ENCODE measurements at regions not wholly inside any gene's neighbourhood (a gene's known extent, or its start where the extent isn't known, plus 50 kb on each side); places are given as distances from the start of the nearest gene placed in this dataset.

GRCh38 chr18:64714086-64714485, 565.2 kb upstream of the LINC00305 start:
- Histone ChIP-seq H3K27me3 (ENCODE audit: control insufficient read depth in 5 of 5, insufficient read depth in 4 of 5, low read length in 5 of 5) (no peaks in the 10 kb centered on the region), H3K9me3 (ENCODE audit: control insufficient read depth in 5 of 5, low read length in 5 of 5) (no peaks in the 10 kb centered on the region), H3K4me3 (ENCODE audit: low read depth in 1 of 5, low read length in 5 of 5) (no peak overlapping the region), H3K36me3 (ENCODE audit: control insufficient read depth in 5 of 5, insufficient read depth in 5 of 5, low read length in 5 of 5) (no peaks in the 10 kb centered on the region), H3K9ac (ENCODE audit: low read length in 5 of 5) (no peak overlapping the region), H3K27ac (ENCODE audit: low read depth, low read length) (no peak overlapping the region), H3K4me1 (ENCODE audit: control insufficient read depth in 5 of 5, insufficient read depth in 5 of 5, low read length in 5 of 5) (peaks cover 0 to 5% (median 0%) of the 10 kb centered on the region in 5 donors)

GRCh38 chr18:64713284-64713683, 564.4 kb upstream of the LINC00305 start:
- Histone ChIP-seq H3K36me3 (ENCODE audit: control insufficient read depth in 5 of 5, insufficient read depth in 5 of 5, low read length in 5 of 5) (no peaks in the 10 kb centered on the region), H3K9ac (ENCODE audit: low read length in 5 of 5) (no peak overlapping the region), H3K4me3 (ENCODE audit: low read depth in 1 of 5, low read length in 5 of 5) (no peak overlapping the region), H3K27me3 (ENCODE audit: control insufficient read depth in 5 of 5, insufficient read depth in 4 of 5, low read length in 5 of 5) (no peaks in the 10 kb centered on the region), H3K27ac (ENCODE audit: low read depth, low read length) (no peak overlapping the region), H3K9me3 (ENCODE audit: control insufficient read depth in 5 of 5, low read length in 5 of 5) (no peaks in the 10 kb centered on the region), H3K4me1 (ENCODE audit: control insufficient read depth in 5 of 5, insufficient read depth in 5 of 5, low read length in 5 of 5) (no peaks in the 10 kb centered on the region)

GRCh38 chr18:64712035-64712434, 563.1 kb upstream of the LINC00305 start:
- Histone ChIP-seq H3K27me3 (ENCODE audit: control insufficient read depth in 5 of 5, insufficient read depth in 4 of 5, low read length in 5 of 5) (no peaks in the 10 kb centered on the region), H3K9me3 (ENCODE audit: control insufficient read depth in 5 of 5, low read length in 5 of 5) (no peaks in the 10 kb centered on the region)

GRCh38 chr18:64710105-64710861, 561.4 kb upstream of the LINC00305 start:
- no peaks in the 10 kb centered on the region for H3K27me3 ChIP-seq (ENCODE audit: control insufficient read depth in 5 of 5, insufficient read depth in 4 of 5, low read length in 5 of 5)
- H3K27ac ChIP-seq (ENCODE audit: low read depth, low read length) = no peak overlapping the region
- H3K4me1 ChIP-seq (ENCODE audit: control insufficient read depth in 5 of 5, insufficient read depth in 5 of 5, low read length in 5 of 5) = no peaks in the 10 kb centered on the region
- no peaks in the 10 kb centered on the region for H3K36me3 ChIP-seq (ENCODE audit: control insufficient read depth in 5 of 5, insufficient read depth in 5 of 5, low read length in 5 of 5)
- no peaks in the 10 kb centered on the region for H3K9me3 ChIP-seq (ENCODE audit: control insufficient read depth in 5 of 5, low read length in 5 of 5)
- no peak overlapping the region for H3K4me3 ChIP-seq (ENCODE audit: low read depth in 1 of 5, low read length in 5 of 5)
- no peak overlapping the region for H3K9ac ChIP-seq (ENCODE audit: low read length in 5 of 5)

More at GRCh38 chr18:64712035-64712434, 563.1 kb upstream of the LINC00305 start:
- Histone ChIP-seq H3K4me1 (ENCODE audit: control insufficient read depth in 5 of 5, insufficient read depth in 5 of 5, low read length in 5 of 5) (no peaks in the 10 kb centered on the region), H3K27ac (ENCODE audit: low read depth, low read length) (no peak overlapping the region), H3K4me3 (ENCODE audit: low read depth in 1 of 5, low read length in 5 of 5) (no peak overlapping the region), H3K36me3 (ENCODE audit: control insufficient read depth in 5 of 5, insufficient read depth in 5 of 5, low read length in 5 of 5) (no peaks in the 10 kb centered on the region), H3K9ac (ENCODE audit: low read length in 5 of 5) (no peak overlapping the region)

DNA sequence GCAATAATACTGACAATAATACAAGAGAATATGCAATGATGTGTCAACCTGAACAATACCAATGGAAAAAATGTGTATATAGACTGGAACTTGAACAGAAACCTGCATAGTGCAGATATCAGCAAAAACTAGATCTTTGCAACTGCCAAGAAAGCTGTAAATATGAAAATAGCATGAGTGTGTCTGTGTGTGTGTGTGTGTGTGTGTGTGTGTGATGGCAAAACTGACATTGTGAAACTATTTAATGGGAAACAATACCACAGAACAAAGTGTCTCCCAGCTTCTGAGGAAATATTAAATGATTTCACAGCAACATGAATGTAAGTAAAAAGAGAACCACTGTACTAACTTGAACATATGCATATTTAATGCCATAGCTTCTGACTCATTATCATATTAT, 558.2 kb upstream of the LINC00305 start:
- no peaks in the 10 kb centered on the region for H3K4me1 ChIP-seq (ENCODE audit: control insufficient read depth in 5 of 5, insufficient read depth in 5 of 5, low read length in 5 of 5)
- H3K27ac ChIP-seq (ENCODE audit: low read depth, low read length) = no peak overlapping the region
- no peaks in the 10 kb centered on the region for H3K9me3 ChIP-seq (ENCODE audit: control insufficient read depth in 5 of 5, low read length in 5 of 5)
- no peak overlapping the region for H3K4me3 ChIP-seq (ENCODE audit: low read depth in 1 of 5, low read length in 5 of 5)
- no peak overlapping the region for H3K9ac ChIP-seq (ENCODE audit: low read length in 5 of 5)
- H3K27me3 ChIP-seq (ENCODE audit: control insufficient read depth in 5 of 5, insufficient read depth in 4 of 5, low read length in 5 of 5) = no peaks in the 10 kb centered on the region
- H3K36me3 ChIP-seq (ENCODE audit: control insufficient read depth in 5 of 5, insufficient read depth in 5 of 5, low read length in 5 of 5) = no peaks in the 10 kb centered on the region

DNA sequence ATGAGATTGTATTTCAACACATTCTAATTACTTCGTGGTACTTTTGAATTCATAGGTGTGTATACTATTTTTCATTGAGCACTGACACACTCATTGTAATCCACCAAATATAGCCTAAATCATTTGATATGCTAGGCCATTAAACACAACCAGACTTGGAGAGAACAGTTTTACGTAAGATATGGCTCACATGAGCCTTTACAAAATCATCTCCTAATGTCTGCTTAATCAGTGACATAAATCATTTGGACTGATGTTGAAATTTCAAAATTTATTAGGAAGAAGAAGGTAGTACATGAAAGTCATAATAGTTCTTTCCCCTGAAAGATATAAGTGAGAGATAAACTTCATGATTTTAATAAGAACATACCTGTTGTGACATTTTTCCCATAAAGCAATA, 550.2 kb upstream of the LINC00305 start:
- H3K9ac ChIP-seq (ENCODE audit: low read length in 5 of 5) = no peak overlapping the region
- H3K9me3 ChIP-seq (ENCODE audit: control insufficient read depth in 5 of 5, low read length in 5 of 5) = no peaks in the 10 kb centered on the region
- H3K36me3 ChIP-seq (ENCODE audit: control insufficient read depth in 5 of 5, insufficient read depth in 5 of 5, low read length in 5 of 5) = no peaks in the 10 kb centered on the region
- H3K4me1 ChIP-seq (ENCODE audit: control insufficient read depth in 5 of 5, insufficient read depth in 5 of 5, low read length in 5 of 5) = no peaks in the 10 kb centered on the region
- H3K4me3 ChIP-seq (ENCODE audit: low read depth in 1 of 5, low read length in 5 of 5) = no peak overlapping the region
- no peak overlapping the region for H3K27ac ChIP-seq (ENCODE audit: low read depth, low read length)
- H3K27me3 ChIP-seq (ENCODE audit: control insufficient read depth in 5 of 5, insufficient read depth in 4 of 5, low read length in 5 of 5) = no peaks in the 10 kb centered on the region

DNA sequence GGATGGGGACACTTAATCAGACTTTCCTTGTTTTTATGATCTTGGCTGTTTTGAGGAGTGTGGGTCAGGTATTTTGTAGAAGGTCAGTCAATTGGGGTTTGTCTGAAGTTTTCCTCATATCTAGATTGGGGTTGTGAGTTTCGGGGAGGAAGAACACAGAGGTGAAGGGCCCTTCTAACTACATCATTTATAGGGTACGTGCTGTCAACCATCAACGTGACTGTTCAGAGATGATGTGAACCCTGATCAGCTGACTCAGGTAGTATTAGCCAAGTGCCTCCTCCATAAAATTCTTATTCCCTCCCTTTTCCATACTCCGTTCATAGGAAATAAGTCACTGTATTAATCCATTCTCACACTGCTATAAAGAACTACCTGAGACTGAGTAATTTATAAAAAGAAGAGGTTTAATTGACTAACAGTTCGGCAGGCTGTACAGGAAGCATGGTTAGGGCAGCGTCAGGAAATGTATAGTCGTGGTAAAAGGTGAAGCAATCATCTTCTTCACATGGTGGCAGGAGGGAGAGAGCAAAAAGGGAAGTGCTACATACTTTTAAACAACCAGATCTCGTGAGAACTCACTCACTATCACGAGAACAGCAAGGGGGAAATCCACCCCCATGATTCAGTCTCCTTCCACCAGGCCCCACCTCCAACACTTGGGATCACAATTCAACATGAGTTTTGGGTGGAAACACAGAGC, 547.1 kb upstream of the LINC00305 start:
- H3K4me1 ChIP-seq (ENCODE audit: control insufficient read depth in 5 of 5, insufficient read depth in 5 of 5, low read length in 5 of 5) = no peaks in the 10 kb centered on the region

DNA sequence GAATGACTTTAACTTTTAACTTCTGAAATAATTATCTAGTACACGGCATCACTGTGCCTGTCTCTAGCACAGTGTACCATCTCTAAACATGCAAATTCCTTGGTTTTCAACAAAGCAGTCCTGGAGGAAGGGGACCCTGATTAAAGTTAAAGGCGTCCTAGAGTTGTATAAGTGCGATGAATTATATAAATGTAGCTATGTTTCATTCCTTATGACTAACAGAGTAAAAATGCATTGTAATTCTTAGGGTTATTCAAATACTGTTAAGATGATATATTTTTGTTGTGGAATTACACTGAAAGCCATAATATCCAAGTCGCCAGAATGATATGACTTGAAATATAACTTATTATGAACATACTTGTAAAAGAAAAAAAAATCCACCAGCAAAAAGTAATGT, 544.9 kb upstream of the LINC00305 start:
- Histone ChIP-seq H3K27me3 (ENCODE audit: control insufficient read depth in 5 of 5, insufficient read depth in 4 of 5, low read length in 5 of 5) (no peaks in the 10 kb centered on the region), H3K9me3 (ENCODE audit: control insufficient read depth in 5 of 5, low read length in 5 of 5) (no peaks in the 10 kb centered on the region), H3K4me3 (ENCODE audit: low read depth in 1 of 5, low read length in 5 of 5) (no peak overlapping the region), H3K4me1 (ENCODE audit: control insufficient read depth in 5 of 5, insufficient read depth in 5 of 5, low read length in 5 of 5) (no peaks in the 10 kb centered on the region), H3K9ac (ENCODE audit: low read length in 5 of 5) (no peak overlapping the region), H3K27ac (ENCODE audit: low read depth, low read length) (no peak overlapping the region), H3K36me3 (ENCODE audit: control insufficient read depth in 5 of 5, insufficient read depth in 5 of 5, low read length in 5 of 5) (no peaks in the 10 kb centered on the region)

More for the DNA sequence above, 547.1 kb upstream of the LINC00305 start:
- Histone ChIP-seq H3K27me3 (ENCODE audit: control insufficient read depth in 5 of 5, insufficient read depth in 4 of 5, low read length in 5 of 5) (no peaks in the 10 kb centered on the region), H3K9me3 (ENCODE audit: control insufficient read depth in 5 of 5, low read length in 5 of 5) (no peaks in the 10 kb centered on the region), H3K4me3 (ENCODE audit: low read depth in 1 of 5, low read length in 5 of 5) (no peak overlapping the region), H3K9ac (ENCODE audit: low read length in 5 of 5) (no peak overlapping the region), H3K27ac (ENCODE audit: low read depth, low read length) (no peak overlapping the region), H3K36me3 (ENCODE audit: control insufficient read depth in 5 of 5, insufficient read depth in 5 of 5, low read length in 5 of 5) (no peaks in the 10 kb centered on the region)

DNA sequence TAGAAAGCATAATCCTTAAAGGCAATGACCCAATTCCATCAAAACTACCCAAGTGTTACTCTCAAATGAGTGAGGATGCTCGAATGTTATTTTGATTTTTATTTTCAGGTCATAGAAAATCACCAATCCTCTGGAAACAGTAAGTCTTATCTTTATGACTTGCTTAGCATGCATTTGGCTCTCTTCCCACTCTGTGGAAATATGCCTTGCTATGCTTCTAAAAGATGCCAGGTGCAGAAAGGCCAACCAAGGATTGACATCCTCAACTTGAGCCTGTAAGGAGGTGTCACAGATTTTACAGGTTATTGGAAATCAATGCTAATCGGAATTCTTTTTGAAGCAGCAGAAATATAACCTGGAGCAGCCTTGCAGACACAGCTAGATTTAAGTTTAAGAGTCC, 543.9 kb upstream of the LINC00305 start:
- H3K9me3 ChIP-seq (ENCODE audit: control insufficient read depth in 5 of 5, low read length in 5 of 5) = no peaks in the 10 kb centered on the region
- no peak overlapping the region for H3K4me3 ChIP-seq (ENCODE audit: low read depth in 1 of 5, low read length in 5 of 5)
- no peak overlapping the region for H3K9ac ChIP-seq (ENCODE audit: low read length in 5 of 5)
- no peaks in the 10 kb centered on the region for H3K4me1 ChIP-seq (ENCODE audit: control insufficient read depth in 5 of 5, insufficient read depth in 5 of 5, low read length in 5 of 5)
- no peaks in the 10 kb centered on the region for H3K36me3 ChIP-seq (ENCODE audit: control insufficient read depth in 5 of 5, insufficient read depth in 5 of 5, low read length in 5 of 5)
- no peak overlapping the region for H3K27ac ChIP-seq (ENCODE audit: low read depth, low read length)
- no peaks in the 10 kb centered on the region for H3K27me3 ChIP-seq (ENCODE audit: control insufficient read depth in 5 of 5, insufficient read depth in 4 of 5, low read length in 5 of 5)

- Histone ChIP-seq H3K27ac (ENCODE audit: low read depth, low read length) (no peak overlapping the region), H3K27me3 (ENCODE audit: control insufficient read depth in 5 of 5, insufficient read depth in 4 of 5, low read length in 5 of 5) (no peaks in the 10 kb centered on the region), H3K9me3 (ENCODE audit: control insufficient read depth in 5 of 5, low read length in 5 of 5) (no peaks in the 10 kb centered on the region), H3K4me1 (ENCODE audit: control insufficient read depth in 5 of 5, insufficient read depth in 5 of 5, low read length in 5 of 5) (no peaks in the 10 kb centered on the region), H3K9ac (ENCODE audit: low read length in 5 of 5) (no peak overlapping the region), H3K4me3 (ENCODE audit: low read depth in 1 of 5, low read length in 5 of 5) (no peak overlapping the region), H3K36me3 (ENCODE audit: control insufficient read depth in 5 of 5, insufficient read depth in 5 of 5, low read length in 5 of 5) (no peaks in the 10 kb centered on the region)
These were observed 530.2 kb upstream of the LINC00305 start for GRCh38 chr18:64679121-64679520.
